PC-9 (cell line): ENCODE measurements at regions not wholly inside any gene's neighbourhood (a gene's known extent, or its start where the extent isn't known, plus 50 kb on each side); places are given as distances from the start of the nearest gene placed in this dataset.

Experiments used
- CTCF ChIP-seq: fragments of 200-600 bp; sonication (generic); conservative IDR thresholded peaks from 2 replicates; pipeline ENCODE4 v1.6.1; 2017; ENCODE audit warnings: mixed run types, antibody characterized with exemption, mild to moderate bottlenecking, moderate library complexity
- EZH2 ChIP-seq: fragments of 200-600 bp; sonication (generic); IDR thresholded peaks from 2 replicates; pipeline ENCODE4 v1.8.0; 2017; ENCODE audit warnings: antibody characterized with exemption, low read depth

GRCh38 chr1:4482526-4482925, 171.9 kb upstream of the AJAP1 start:
- no peak for TF ChIP-seq CTCF
- TF ChIP-seq EZH2: no peak
